Kidney (tissue), 13 donors: ENCODE measurements at regions not wholly inside any gene's neighbourhood (a gene's known extent, or its start where the extent isn't known, plus 50 kb on each side); places are given as distances from the start of the nearest gene placed in this dataset.
A peak's percentile ranks its signal among the peaks of the same experiment; 100 is the strongest.

ENCODE experiments used
- DNase-seq, 5 donors: peaks; one replicate each; pipeline ENCODE4 v3.0.0-alpha.2; 2013 to 2020
- FAIRE-seq: peaks from 2 replicates; lab custom pipeline; 2012; peaks lifted over from hg19 to GRCh38; lab: Jason Lieb, UNC
- H3K27ac ChIP-seq, 2 donors: one replicate each; pipeline ENCODE4 v1.7.0; 2013; ENCODE audit warnings: low read depth in 2 of 2, low read length in 2 of 2, inconsistent platforms in 1 of 2
- H3K27me3 ChIP-seq: one replicate; pipeline ENCODE4 v1.7.1; 2013; ENCODE audit warnings: low read length, inconsistent platforms; ENCODE audit not compliant: control insufficient read depth, insufficient read depth
- H3K36me3 ChIP-seq, 3 donors: one replicate each; pipeline versions ENCODE4 v1.7.0 to v1.7.1; 2013; ENCODE audit warnings: low read length in 3 of 3, control low read depth in 1 of 3, inconsistent platforms in 1 of 3; ENCODE audit not compliant: insufficient read depth in 3 of 3, control insufficient read depth in 2 of 3
- H3K4me1 ChIP-seq, 3 donors: one replicate each; pipeline versions ENCODE4 v1.7.0 to v1.7.1; 2013; ENCODE audit warnings: low read length in 3 of 3, inconsistent platforms in 1 of 3, low read depth in 1 of 3; ENCODE audit not compliant: control insufficient read depth in 2 of 3, insufficient read depth in 2 of 3
- H3K4me3 ChIP-seq, 3 donors: one replicate each; pipeline versions ENCODE4 v1.7.0 to v1.8.1; 2013; ENCODE audit warnings: low read length in 3 of 3, control low read depth in 1 of 3, inconsistent platforms in 1 of 3
- H3K9ac ChIP-seq, 3 donors: one replicate each; pipeline versions ENCODE4 v1.7.0 to v1.7.1; 2013; ENCODE audit warnings: low read length in 3 of 3, control low read depth in 1 of 3, inconsistent platforms in 1 of 3
- H3K9me3 ChIP-seq, 3 donors: one replicate each; pipeline versions ENCODE4 v1.7.0 to v1.7.1; 2013; ENCODE audit warnings: low read length in 3 of 3, control low read depth in 1 of 3, inconsistent platforms in 1 of 3; ENCODE audit not compliant: control insufficient read depth in 2 of 3, insufficient read depth in 1 of 3
- intact Hi-C: fragments of 100-400 bp; cut with DNase I; formaldehyde crosslinking; loops from one replicate; pipeline ENCODE4 v1.11.1; 2022
- TF ChIP-seq, protein P1 (sequence below): IDR thresholded peaks from 3 replicates; pipeline ENCODE4 v1.5.1; 2012; ENCODE audit warnings: mild to moderate bottlenecking, moderate library complexity, borderline replicate concordance; ENCODE audit not compliant: insufficient read depth; ENCODE audit errors: extremely low read depth
- donor health status: control.
- donor health status: control.
- donor health status: control.
- donor health status: control.
- donor health status: control.
- donor health status: DM: yes; HTN: yes; CAD: no.
- donor health status: Normal renal cell carcinoma (clear cell type).

DNA sequence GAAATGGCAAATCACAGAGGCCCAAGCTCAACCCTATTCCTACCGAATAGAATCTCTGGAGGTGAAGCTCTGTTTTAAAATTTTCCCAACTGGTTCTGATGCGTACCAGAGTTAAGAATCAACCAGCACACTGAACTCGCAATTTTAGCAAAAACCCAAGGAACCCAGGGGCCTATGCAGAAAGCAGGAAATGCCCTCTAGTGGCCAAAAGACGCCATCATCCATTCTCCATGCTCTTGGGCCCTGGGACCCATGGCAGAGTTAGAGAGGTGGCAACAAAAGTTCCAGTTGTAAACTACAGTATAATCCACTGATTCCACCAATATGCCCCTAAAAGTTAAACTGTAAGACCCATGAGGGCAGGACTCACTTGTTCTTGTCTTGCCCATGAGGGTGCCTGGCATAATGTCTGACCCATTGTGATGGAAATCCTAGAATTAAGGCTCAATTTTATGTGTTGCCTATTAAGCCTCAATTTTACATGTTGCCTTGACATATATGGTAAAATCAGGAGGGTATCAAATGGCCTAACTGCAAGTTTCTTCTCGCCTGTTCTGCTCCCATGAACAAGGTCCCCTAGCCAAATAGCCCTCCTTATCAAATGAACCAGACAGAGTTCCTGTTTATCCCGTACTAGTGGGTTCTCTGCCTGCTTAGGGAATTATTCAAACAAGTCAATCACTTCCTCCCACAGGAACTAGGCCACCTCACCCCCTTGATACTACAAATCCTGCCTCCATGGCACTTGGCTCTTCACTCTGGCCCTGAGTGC, 137.5 kb upstream of the CPM start:
- Histone ChIP-seq H3K9me3 (no peaks in the 10 kb centered on the region), H3K4me1 (peaks cover 0 to 23% (median 8%) of the 10 kb centered on the region in 3 donors), H3K9ac (peak overlapping the region in 1 of 3 donors; percentile 6), H3K27ac (peak overlapping the region in 1 of 2 donors; percentile 13), H3K4me3 (no peak overlapping the region), H3K36me3 (no peaks in the 10 kb centered on the region), H3K27me3 (no peaks in the 10 kb centered on the region)
- intact Hi-C loops = no loop called here
- FAIRE-seq = no peak
- TF ChIP-seq, protein P1, sequence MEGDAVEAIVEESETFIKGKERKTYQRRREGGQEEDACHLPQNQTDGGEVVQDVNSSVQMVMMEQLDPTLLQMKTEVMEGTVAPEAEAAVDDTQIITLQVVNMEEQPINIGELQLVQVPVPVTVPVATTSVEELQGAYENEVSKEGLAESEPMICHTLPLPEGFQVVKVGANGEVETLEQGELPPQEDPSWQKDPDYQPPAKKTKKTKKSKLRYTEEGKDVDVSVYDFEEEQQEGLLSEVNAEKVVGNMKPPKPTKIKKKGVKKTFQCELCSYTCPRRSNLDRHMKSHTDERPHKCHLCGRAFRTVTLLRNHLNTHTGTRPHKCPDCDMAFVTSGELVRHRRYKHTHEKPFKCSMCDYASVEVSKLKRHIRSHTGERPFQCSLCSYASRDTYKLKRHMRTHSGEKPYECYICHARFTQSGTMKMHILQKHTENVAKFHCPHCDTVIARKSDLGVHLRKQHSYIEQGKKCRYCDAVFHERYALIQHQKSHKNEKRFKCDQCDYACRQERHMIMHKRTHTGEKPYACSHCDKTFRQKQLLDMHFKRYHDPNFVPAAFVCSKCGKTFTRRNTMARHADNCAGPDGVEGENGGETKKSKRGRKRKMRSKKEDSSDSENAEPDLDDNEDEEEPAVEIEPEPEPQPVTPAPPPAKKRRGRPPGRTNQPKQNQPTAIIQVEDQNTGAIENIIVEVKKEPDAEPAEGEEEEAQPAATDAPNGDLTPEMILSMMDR = peak; percentile 89
- peak in 4 of 5 donors; percentile 57 to 80 (median 70) for DNase-seq

DNA sequence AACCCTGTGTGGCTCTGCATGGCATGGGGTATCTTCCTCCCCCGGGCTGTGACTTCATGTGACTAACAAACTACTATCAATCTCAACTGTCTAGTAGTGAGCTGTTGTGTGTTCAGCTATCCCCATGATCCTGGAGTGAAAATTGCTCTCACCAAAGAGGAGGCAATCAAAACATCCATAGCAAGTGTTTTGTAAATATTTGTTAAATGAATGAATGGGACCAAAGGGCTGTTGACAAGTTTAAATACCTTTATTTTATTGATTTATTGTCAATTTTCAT, 138.1 kb upstream of the CPM start:
- TF ChIP-seq, protein P1 = no peak
- DNase-seq (no peak), FAIRE-seq (no peak)
- H3K4me1 ChIP-seq = peaks cover 0 to 23% (median 8%) of the 10 kb centered on the region in 3 donors
- H3K27me3 ChIP-seq = no peaks in the 10 kb centered on the region
- H3K9ac ChIP-seq = no peak overlapping the region
- intact Hi-C loops = no loop called here
- no peaks in the 10 kb centered on the region for H3K9me3 ChIP-seq
- H3K36me3 ChIP-seq = no peaks in the 10 kb centered on the region
- no peak overlapping the region for H3K4me3 ChIP-seq
- H3K27ac ChIP-seq = no peak overlapping the region

DNA sequence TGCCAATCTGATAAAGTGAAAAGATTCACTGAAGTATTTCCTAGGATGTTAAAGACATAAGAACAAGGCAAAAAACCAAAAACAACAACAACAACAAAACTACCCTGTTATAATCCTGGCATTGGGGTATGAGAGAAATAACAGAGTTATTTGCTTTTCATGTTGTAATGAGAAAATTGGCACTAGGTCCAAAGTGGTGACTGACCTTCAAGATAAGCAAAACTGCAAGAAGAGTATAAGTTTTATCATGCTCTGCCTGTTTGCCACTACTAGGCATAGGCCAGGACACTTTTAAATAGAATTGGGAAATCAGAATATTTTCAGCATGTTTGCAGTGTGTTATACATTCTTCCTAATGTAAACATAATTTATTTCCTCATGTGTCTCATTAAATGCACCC, 140.1 kb upstream of the CPM start:
- intact Hi-C loops = no loop called here

More for the DNA sequence above, 140.1 kb upstream of the CPM start:
- DNase-seq = no peak
- peaks cover 0 to 14% (median 2%) of the 10 kb centered on the region in 3 donors for H3K4me1 ChIP-seq
- no peak overlapping the region for H3K9ac ChIP-seq
- H3K27me3 ChIP-seq = no peaks in the 10 kb centered on the region
- H3K36me3 ChIP-seq = no peaks in the 10 kb centered on the region
- H3K27ac ChIP-seq = no peak overlapping the region
- TF ChIP-seq, protein P1 = no peak
- no peaks in the 10 kb centered on the region for H3K9me3 ChIP-seq
- H3K4me3 ChIP-seq = no peak overlapping the region
- FAIRE-seq = no peak
